ENCODE measurements at regions not wholly inside any gene's neighbourhood (a gene's known extent, or its start where the extent isn't known, plus 50 kb on each side); places are given as distances from the start of the nearest gene placed in this dataset.

GRCh38 chr20:24210356-24210755 lies 221.8 kb upstream of the GGTLC1 start:
- H3K27ac ChIP-seq (ENCODE audit: low read depth, low read length) = no peak overlapping the region
- no peak for TF ChIP-seq CTCF (IDR thresholded peaks at IDR 0.05; ENCODE audit: low read depth, low read length)
- CTCF ChIA-PET = no interaction called here

GRCh38 chr20:24208652-24209051 lies 220.1 kb upstream of the GGTLC1 start:
- no peak for TF ChIP-seq CTCF (IDR thresholded peaks at IDR 0.05; ENCODE audit: low read depth, low read length)
- Histone ChIP-seq H3K27me3 (ENCODE audit: control insufficient read depth, insufficient read depth, low read length) (no peaks in the 10 kb centered on the region), H3K4me3 (ENCODE audit: low read depth, low read length) (no peak overlapping the region), H3K27ac (ENCODE audit: low read depth, low read length) (no peak overlapping the region), H3K9me3 (ENCODE audit: control insufficient read depth, insufficient read depth, low read length) (peaks cover 11% of the 10 kb centered on the region; the same call in 1 of the 2 replicates)
- CTCF ChIA-PET = no interaction called here
- POLR2A ChIA-PET = no interaction called here
- DNase-seq (ENCODE audit: low read depth, low spot score) = no peak

More at GRCh38 chr20:24210356-24210755, 221.8 kb upstream of the GGTLC1 start:
- Histone ChIP-seq H3K27me3 (ENCODE audit: control insufficient read depth, insufficient read depth, low read length) (no peaks in the 10 kb centered on the region), H3K4me3 (ENCODE audit: low read depth, low read length) (no peak overlapping the region), H3K9me3 (ENCODE audit: control insufficient read depth, insufficient read depth, low read length) (peaks cover 11% of the 10 kb centered on the region; the same call in 1 of the 2 replicates)
- POLR2A ChIA-PET = no interaction called here
- DNase-seq (ENCODE audit: low read depth, low spot score) = no peak

GRCh38 chr20:24207803-24208300 lies 219.3 kb upstream of the GGTLC1 start:
- Histone ChIP-seq H3K27ac (ENCODE audit: low read depth, low read length) (no peak overlapping the region), H3K4me3 (ENCODE audit: low read depth, low read length) (no peak overlapping the region), H3K27me3 (ENCODE audit: control insufficient read depth, insufficient read depth, low read length) (no peaks in the 10 kb centered on the region), H3K9me3 (ENCODE audit: control insufficient read depth, insufficient read depth, low read length) (peaks cover 11% of the 10 kb centered on the region; the same call in 1 of the 2 replicates)
- no peak for TF ChIP-seq CTCF (IDR thresholded peaks at IDR 0.05; ENCODE audit: low read depth, low read length)
- CTCF ChIA-PET = no interaction called here
- POLR2A ChIA-PET = no interaction called here
- DNase-seq (ENCODE audit: low read depth, low spot score) = no peak

GRCh38 chr20:24206995-24207394 lies 218.4 kb upstream of the GGTLC1 start:
- Histone ChIP-seq H3K27me3 (ENCODE audit: control insufficient read depth, insufficient read depth, low read length) (no peaks in the 10 kb centered on the region), H3K27ac (ENCODE audit: low read depth, low read length) (no peak overlapping the region), H3K9me3 (ENCODE audit: control insufficient read depth, insufficient read depth, low read length) (peaks cover 11% of the 10 kb centered on the region; the same call in 1 of the 2 replicates), H3K4me3 (ENCODE audit: low read depth, low read length) (no peak overlapping the region)
- no peak for TF ChIP-seq CTCF (IDR thresholded peaks at IDR 0.05; ENCODE audit: low read depth, low read length)
- no peak for DNase-seq (ENCODE audit: low read depth, low spot score)
- ChIA-PET CTCF (interaction anchor here (1.2 kb wide), 1 partner anchor 574 kb away, joined by 3 read pairs; no protein-coding TSS in a partner anchor), POLR2A (no interaction called here)

GRCh38 chr20:24203526-24204183 lies 215.1 kb upstream of the GGTLC1 start:
- Histone ChIP-seq H3K4me3 (ENCODE audit: low read depth, low read length) (no peak overlapping the region), H3K9me3 (ENCODE audit: control insufficient read depth, insufficient read depth, low read length) (peaks cover 10% of the 10 kb centered on the region; the same call in 1 of the 2 replicates), H3K27ac (ENCODE audit: low read depth, low read length) (no peak overlapping the region), H3K27me3 (ENCODE audit: control insufficient read depth, insufficient read depth, low read length) (no peaks in the 10 kb centered on the region)
- no peak for DNase-seq (ENCODE audit: low read depth, low spot score)
- ChIA-PET POLR2A (no interaction called here), CTCF (no interaction called here)
- no peak for TF ChIP-seq CTCF (IDR thresholded peaks at IDR 0.05; ENCODE audit: low read depth, low read length)
